ENCODE measurements at regions not wholly inside any gene's neighbourhood (a gene's known extent, or its start where the extent isn't known, plus 50 kb on each side); places are given as distances from the start of the nearest gene placed in this dataset.

DNA sequence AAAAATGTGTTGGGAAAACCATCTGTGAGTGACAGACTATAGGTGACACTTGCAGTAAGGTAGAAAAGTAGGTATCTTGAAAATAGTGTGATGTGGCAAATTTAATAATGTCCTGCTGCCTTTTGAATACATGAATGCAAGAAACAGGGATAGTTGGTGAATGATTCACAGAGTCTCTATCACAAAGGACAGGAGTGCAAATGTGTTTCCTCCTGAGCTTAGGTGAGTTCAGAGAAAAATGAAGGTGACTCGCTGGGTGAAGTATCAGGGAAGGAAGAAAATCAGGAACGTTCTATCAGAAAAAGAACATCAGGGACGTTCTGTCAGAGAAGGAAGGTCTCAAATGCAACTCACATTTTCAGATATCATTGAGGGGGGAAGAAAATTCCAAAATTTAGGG lies 557.8 kb upstream of the SLC35B3 start:
- DNase-seq (ENCODE audit: low read depth, low spot score) = no peak
- TF ChIP-seq CTCF (IDR thresholded peaks at IDR 0.05; ENCODE audit: low read depth, low read length) = no peak
- H3K4me3 ChIP-seq (ENCODE audit: low read depth, low read length) = no peak overlapping the region
- no peak overlapping the region for H3K27ac ChIP-seq (ENCODE audit: low read depth, low read length)
- ChIA-PET CTCF (interaction anchor here (1.7 kb wide), 1 partner anchor 11 kb away, joined by 6 read pairs; no protein-coding TSS in a partner anchor), POLR2A (no interaction called here)
- no peaks in the 10 kb centered on the region for H3K9me3 ChIP-seq (ENCODE audit: control insufficient read depth, insufficient read depth, low read length)
- no peaks in the 10 kb centered on the region for H3K27me3 ChIP-seq (ENCODE audit: control insufficient read depth, insufficient read depth, low read length)

DNA sequence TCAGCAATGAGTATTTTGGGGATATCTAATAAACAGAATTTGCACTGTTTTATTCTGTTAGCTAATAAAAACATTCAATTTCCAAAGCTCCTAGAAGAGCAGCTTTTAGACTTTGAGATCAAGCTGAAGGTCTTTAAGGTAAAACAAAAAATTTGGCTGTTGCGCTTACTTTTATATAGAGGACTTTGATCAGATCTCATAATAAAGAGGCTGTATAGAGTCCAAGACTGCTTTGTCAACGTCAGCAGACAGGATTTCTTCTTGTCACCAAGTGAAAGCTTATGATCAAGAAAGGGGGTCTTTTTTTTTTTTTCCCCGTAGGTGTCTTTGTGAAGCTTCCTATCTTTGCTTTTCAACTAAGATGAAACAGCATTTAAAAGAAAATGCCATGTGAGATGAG lies 556.5 kb upstream of the SLC35B3 start:
- CTCF ChIA-PET = interaction anchor here (0.7 to 1.7 kb wide), 2 partner anchors 8 to 9 kb away, joined by 3 to 6 read pairs; no protein-coding TSS in a partner anchor
- POLR2A ChIA-PET = no interaction called here

GRCh38 chr6:8990075-8990474 lies 554.7 kb upstream of the SLC35B3 start:
- no peaks in the 10 kb centered on the region for H3K9me3 ChIP-seq (ENCODE audit: control insufficient read depth, insufficient read depth, low read length)
- H3K27ac ChIP-seq (ENCODE audit: low read depth, low read length) = no peak overlapping the region
- no peak for DNase-seq (ENCODE audit: low read depth, low spot score)
- ChIA-PET POLR2A (no interaction called here), CTCF (interaction anchor here (0.6 kb wide), 1 partner anchor 13 kb away, joined by 3 read pairs; no protein-coding TSS in a partner anchor)
- H3K4me3 ChIP-seq (ENCODE audit: low read depth, low read length) = no peak overlapping the region
- TF ChIP-seq CTCF (IDR thresholded peaks at IDR 0.05; ENCODE audit: low read depth, low read length) = no peak
- H3K27me3 ChIP-seq (ENCODE audit: control insufficient read depth, insufficient read depth, low read length) = no peaks in the 10 kb centered on the region

More for the DNA sequence above, 556.5 kb upstream of the SLC35B3 start:
- TF ChIP-seq CTCF (IDR thresholded peaks at IDR 0.05; ENCODE audit: low read depth, low read length) = no peak
- H3K4me3 ChIP-seq (ENCODE audit: low read depth, low read length) = no peak overlapping the region
- no peaks in the 10 kb centered on the region for H3K27me3 ChIP-seq (ENCODE audit: control insufficient read depth, insufficient read depth, low read length)
- H3K9me3 ChIP-seq (ENCODE audit: control insufficient read depth, insufficient read depth, low read length) = no peaks in the 10 kb centered on the region
- no peak for DNase-seq (ENCODE audit: low read depth, low spot score)
- no peak overlapping the region for H3K27ac ChIP-seq (ENCODE audit: low read depth, low read length)

GRCh38 chr6:8983202-8983688 lies 547.9 kb upstream of the SLC35B3 start:
- Histone ChIP-seq H3K9me3 (ENCODE audit: control insufficient read depth, insufficient read depth, low read length) (no peaks in the 10 kb centered on the region), H3K27me3 (ENCODE audit: control insufficient read depth, insufficient read depth, low read length) (no peaks in the 10 kb centered on the region), H3K4me3 (ENCODE audit: low read depth, low read length) (no peak overlapping the region), H3K27ac (ENCODE audit: low read depth, low read length) (no peak overlapping the region)
- POLR2A ChIA-PET = no interaction called here
- peak; percentile 97 for TF ChIP-seq CTCF (IDR thresholded peaks at IDR 0.05; ENCODE audit: low read depth, low read length)
- peak; percentile 16 for DNase-seq (ENCODE audit: low read depth, low spot score)
- CTCF ChIA-PET = interaction anchor here (0.6 to 3.9 kb wide), 41 partner anchors 8 to 1454 kb away, joined by 3 to 35 read pairs (median 3); partner anchors contain the start of gene TFAP2A

- ChIA-PET CTCF (interaction anchor here (0.6 to 3.9 kb wide), 36 partner anchors 8 to 1455 kb away, joined by 3 to 35 read pairs (median 4); partner anchors contain the start of gene TFAP2A), POLR2A (interaction anchor here (0.6 kb wide), 1 partner anchor 1430 kb away, joined by 3 read pairs; no protein-coding TSS in a partner anchor)
- H3K27me3 ChIP-seq (ENCODE audit: control insufficient read depth, insufficient read depth, low read length) = no peaks in the 10 kb centered on the region
- TF ChIP-seq CTCF (IDR thresholded peaks at IDR 0.05; ENCODE audit: low read depth, low read length) = no peak
- no peaks in the 10 kb centered on the region for H3K9me3 ChIP-seq (ENCODE audit: control insufficient read depth, insufficient read depth, low read length)
- no peak overlapping the region for H3K27ac ChIP-seq (ENCODE audit: low read depth, low read length)
- no peak overlapping the region for H3K4me3 ChIP-seq (ENCODE audit: low read depth, low read length)
- DNase-seq (ENCODE audit: low read depth, low spot score) = no peak
Observed at GRCh38 chr6:8982668-8983067, 547.3 kb upstream of the SLC35B3 start.
